HCT116 (cell line): ENCODE measurements at regions not wholly inside any gene's neighbourhood (a gene's known extent, or its start where the extent isn't known, plus 50 kb on each side); places are given as distances from the start of the nearest gene placed in this dataset.
A peak's percentile ranks its signal among the peaks of the same experiment; 100 is the strongest.

Experiments used
- ATAC-seq: fragments of 200-7000 bp; cut with Tn5 transposase; 2 replicates; pipeline ENCODE4 v1.9.1; 2020; ENCODE audit warnings: mild to moderate bottlenecking, moderate library complexity
- BruUV-seq: library from RNA; stranded (reverse); fragments of 400-500 nt; replicated peaks from 2 replicates; lab custom pipeline; 2021; lab: Mats Ljungman, UMichigan
- CTCF ChIA-PET: fragments of 300-600 bp; sonication (Branson Sonifier 250); formaldehyde crosslinking; loops from one replicate; lab custom pipeline; 2021; ENCODE audit warnings: antibody characterized with exemption; lab: Charles Lee
- POLR2A ChIA-PET: fragments of 300-600, 350-600 bp; sonication (Branson Sonifier 250); formaldehyde crosslinking; loops from one replicate; lab custom pipeline; 2021; ENCODE audit warnings: antibody characterized with exemption; lab: Charles Lee
- RAD21 ChIA-PET, 2 experiments: fragments of 300-600 bp; sonication (Branson Sonifier 250); formaldehyde crosslinking; loops; one replicate each; lab custom pipeline; 2023; ENCODE audit warnings: low total read pairs in 2 of 2; ENCODE audit not compliant: uncharacterized antibody in 2 of 2, unreplicated experiment in 2 of 2, low non-redundant PET in 1 of 2; lab: Charles Lee
- DNase-seq: peaks from one replicate; pipeline ENCODE4 v3.0.0-alpha.2; 2010; ENCODE audit warnings: low read depth, low spot score
- H2AFZ ChIP-seq: fragments of 200-600 bp; shearing (Covaris generic), sonication (generic); 2 replicates; pipeline ENCODE4 v1.6.1; 2017; ENCODE audit warnings: low read depth, mixed run types, mixed read lengths, antibody characterized with exemption, low read length; ENCODE audit not compliant: poor library complexity, severe bottlenecking
- H3K27ac ChIP-seq: 2 replicates; pipeline ENCODE4 v1.5.1; 2012; ENCODE audit warnings: low read depth, low read length
- H3K27me3 ChIP-seq: fragments of 200-600 bp; sonication (generic); 2 replicates; pipeline ENCODE4 v1.6.1; 2016; ENCODE audit warnings: mixed run types, low read length, mixed read lengths; ENCODE audit not compliant: insufficient read depth
- H3K36me3 ChIP-seq, 2 experiments: fragments of 200-500 bp in 1 of 2; fragments of 200-600 bp in 1 of 2; sonication (Bioruptor generic) in 1 of 2; sonication (generic) in 1 of 2; 2 replicates each; pipeline versions ENCODE4 v1.5.1 to v1.6.1; 2014 to 2016; ENCODE audit warnings: low read length in 2 of 2, inconsistent platforms in 1 of 2, mixed read lengths in 1 of 2, mixed run types in 1 of 2; ENCODE audit not compliant: insufficient read depth in 2 of 2, control insufficient read depth in 1 of 2
- H3K4me1 ChIP-seq, 2 experiments: fragments of 200-600 bp in 1 of 2; sonication (generic) in 1 of 2; 2 replicates each; pipeline versions ENCODE4 v1.5.1 to v1.6.1; 2012 to 2017; ENCODE audit warnings: low read length in 2 of 2, inconsistent platforms in 1 of 2, mild to moderate bottlenecking in 1 of 2, mixed read lengths in 1 of 2, mixed run types in 1 of 2, moderate library complexity in 1 of 2; ENCODE audit not compliant: insufficient read depth in 2 of 2, control insufficient read depth in 1 of 2
- H3K4me2 ChIP-seq: fragments of 200-600 bp; sonication (generic); 2 replicates; pipeline ENCODE4 v1.6.1; 2017; ENCODE audit warnings: mixed run types, low read length, mixed read lengths
- H3K4me3 ChIP-seq, 2 experiments: fragments of 200-600 bp in 1 of 2; sonication (generic) in 1 of 2; replicated peaks in 1 of 2; 2 replicates each; pipeline ENCODE4 v1.5.1; 2011 to 2016; ENCODE audit warnings: low read length in 2 of 2, control low read depth in 1 of 2, low read depth in 1 of 2, mild to moderate bottlenecking in 1 of 2, mixed read lengths in 1 of 2, mixed run types in 1 of 2
- H3K79me2 ChIP-seq: fragments of 200-600 bp; sonication (generic); 2 replicates; pipeline ENCODE4 v1.6.1; 2017; ENCODE audit warnings: mild to moderate bottlenecking, mixed run types, low read length, moderate library complexity, mixed read lengths; ENCODE audit not compliant: insufficient read depth
- H3K9ac ChIP-seq: fragments of 200-600 bp; sonication (generic); 2 replicates; pipeline ENCODE4 v1.6.1; 2016; ENCODE audit warnings: low read length, mixed read lengths
- H3K9me2 ChIP-seq: fragments of 200-600 bp; sonication (generic), shearing (Covaris generic); 2 replicates; pipeline ENCODE4 v1.6.1; 2017; ENCODE audit warnings: mixed run types, mild to moderate bottlenecking, moderate library complexity; ENCODE audit not compliant: insufficient read depth
- H3K9me3 ChIP-seq, 2 experiments: fragments of 200-500 bp in 1 of 2; fragments of 200-600 bp in 1 of 2; sonication (Bioruptor generic) in 1 of 2; sonication (generic) in 1 of 2; 2 replicates each; pipeline ENCODE4 v1.6.1; 2014 to 2017; ENCODE audit warnings: low read length in 2 of 2, mixed read lengths in 2 of 2, inconsistent platforms in 1 of 2, low read depth in 1 of 2, mild to moderate bottlenecking in 1 of 2, mixed run types in 1 of 2, moderate library complexity in 1 of 2; ENCODE audit not compliant: control insufficient read depth in 1 of 2, insufficient read depth in 1 of 2
- H4K20me1 ChIP-seq: fragments of 200-600 bp; sonication (generic), shearing (Covaris generic); 2 replicates; pipeline ENCODE4 v1.6.1; 2017; ENCODE audit warnings: mixed run types, mild to moderate bottlenecking, moderate library complexity; ENCODE audit not compliant: insufficient read depth
- EGR1 ChIP-seq: IDR thresholded peaks from 2 replicates; pipeline ENCODE4 v1.6.1; 2012; ENCODE audit warnings: low read depth
- ELF1 ChIP-seq: IDR thresholded peaks from 2 replicates; pipeline ENCODE4 v1.6.1; 2012; ENCODE audit warnings: low read depth, borderline replicate concordance
- EZH2 ChIP-seq: fragments of 200-600 bp; sonication (generic); IDR thresholded peaks from 2 replicates; pipeline ENCODE4 v1.6.1; 2017; ENCODE audit warnings: antibody characterized with exemption, mixed run types
- JUND ChIP-seq: IDR thresholded peaks from 2 replicates; pipeline ENCODE4 v1.6.1; 2012
- POLR2AphosphoS5 ChIP-seq: IDR thresholded peaks from 2 replicates; pipeline ENCODE4 v1.6.1; 2011; ENCODE audit warnings: mild to moderate bottlenecking, low read depth, low read length, moderate library complexity
- intact Hi-C: fragments of 100-400 bp; cut with micrococcal nuclease; formaldehyde crosslinking; loops from 2 replicates; pipeline ENCODE4 v1.10.0; 2022

- 0 out of 2 replicates have a peak, but pooled peaks have one; percentile 5 for TF ChIP-seq JUND
- TF ChIP-seq EZH2: no peak
- TF ChIP-seq EGR1: no peak; the same call in 1 of the 2 replicates
- TF ChIP-seq ELF1: no peak
These were observed 136.4 kb downstream of the ZNF674 start (continued) for GRCh38 chrX:46408553-46409407.

- H3K4me3 ChIP-seq: no peak overlapping the region
- ATAC-seq: no peak
- RAD21 ChIA-PET: no interaction called here
- no peak overlapping the region for H3K9ac ChIP-seq
- no peak overlapping the region for H3K27ac ChIP-seq
- no peaks in the 10 kb centered on the region for H3K36me3 ChIP-seq
- H4K20me1 ChIP-seq: no peaks in the 10 kb centered on the region
- intact Hi-C loops: loop anchor here (2.0 to 10.0 kb wide), 2 partner anchors 891 to 1083 kb away; no protein-coding TSS in a partner anchor
- TF ChIP-seq POLR2AphosphoS5: no peak
- peaks cover 0 to 12% of the 10 kb centered on the region in 2 experiments; a peak in 2 of 4 replicates for H3K4me1 ChIP-seq
- BruUV-seq: no TSS peak
- DNase-seq: no peak
- no peaks in the 10 kb centered on the region for H3K9me2 ChIP-seq
- no peaks in the 10 kb centered on the region for H3K27me3 ChIP-seq
- H2AFZ ChIP-seq: no peak overlapping the region
- CTCF ChIA-PET: interaction anchor here (1.1 to 1.4 kb wide), 3 partner anchors 606 to 1086 kb away, joined by 3 to 9 read pairs (median 4); no protein-coding TSS in a partner anchor
- no peaks in the 10 kb centered on the region for H3K9me3 ChIP-seq
- no peaks in the 10 kb centered on the region for H3K79me2 ChIP-seq
- H3K4me2 ChIP-seq: no peak overlapping the region
- POLR2A ChIA-PET: interaction anchor here (0.5 to 1.2 kb wide), 2 partner anchors 638 to 1536 kb away, joined by 3 read pairs; no protein-coding TSS in a partner anchor
These were observed 137.5 kb downstream of the ZNF674 start for GRCh38 chrX:46407753-46408130.
